Upper lobe of right lung (tissue), 1 donor: ENCODE measurements at regions not wholly inside any gene's neighbourhood (a gene's known extent, or its start where the extent isn't known, plus 50 kb on each side); places are given as distances from the start of the nearest gene placed in this dataset.

Experiments used
- ATAC-seq: fragments of 200-7000 bp; cut with Tn5 transposase; one replicate; pipeline ENCODE4 v1.9.1; 2020; ENCODE audit warnings: mild to moderate bottlenecking, moderate library complexity
- DNase-seq: peaks from one replicate; pipeline ENCODE4 v3.0.0-alpha.2; 2020
- H3K27ac ChIP-seq: fragments of 200-600 bp; one replicate; pipeline ENCODE4 v1.8.0; 2022
- H3K27me3 ChIP-seq: fragments of 200-600 bp; one replicate; pipeline ENCODE4 v1.8.0; 2022; ENCODE audit warnings: mild to moderate bottlenecking
- H3K36me3 ChIP-seq: fragments of 200-600 bp; one replicate; pipeline ENCODE4 v1.8.0; 2022
- H3K4me1 ChIP-seq: fragments of 200-600 bp; one replicate; pipeline ENCODE4 v1.8.0; 2022
- H3K4me3 ChIP-seq: fragments of 200-600 bp; one replicate; pipeline ENCODE4 v1.8.0; 2022; ENCODE audit warnings: mild to moderate bottlenecking
- H3K9me3 ChIP-seq: fragments of 200-600 bp; one replicate; pipeline ENCODE4 v1.8.0; 2022
- intact Hi-C: fragments of 100-400 bp; cut with DNase I; formaldehyde crosslinking; loops from one replicate; pipeline ENCODE4 v1.11.0; 2022
- TF ChIP-seq, protein P1 (sequence below): fragments of 200-600 bp; IDR thresholded peaks from one replicate; pipeline ENCODE4 v1.8.0; 2022; ENCODE audit warnings: antibody characterized with exemption
- donor health status: DM: no; HTN: yes; CAD: no; lungs with severe emphysema.

DNA sequence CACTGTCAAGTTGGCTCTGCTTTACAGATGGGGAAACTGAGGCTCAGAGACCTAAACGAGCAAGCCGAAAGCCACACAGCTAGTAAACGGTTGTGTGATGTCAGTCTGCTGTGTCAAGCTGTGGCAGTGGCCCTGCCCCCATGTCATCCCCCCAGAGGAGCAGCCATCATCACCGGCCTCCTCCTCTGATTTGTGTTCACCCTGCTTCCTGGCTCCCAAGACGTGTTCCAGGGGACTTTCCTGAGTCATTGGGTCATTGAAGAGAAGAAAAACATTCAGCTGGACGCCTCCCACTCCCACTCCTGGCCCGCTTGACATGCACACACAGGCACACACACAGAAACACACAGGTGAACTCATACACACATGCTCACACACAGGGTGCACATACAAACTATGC is 54.0 kb upstream of the CIBAR2 start:
- no peaks in the 10 kb centered on the region for H3K9me3 ChIP-seq
- TF ChIP-seq, protein P1, sequence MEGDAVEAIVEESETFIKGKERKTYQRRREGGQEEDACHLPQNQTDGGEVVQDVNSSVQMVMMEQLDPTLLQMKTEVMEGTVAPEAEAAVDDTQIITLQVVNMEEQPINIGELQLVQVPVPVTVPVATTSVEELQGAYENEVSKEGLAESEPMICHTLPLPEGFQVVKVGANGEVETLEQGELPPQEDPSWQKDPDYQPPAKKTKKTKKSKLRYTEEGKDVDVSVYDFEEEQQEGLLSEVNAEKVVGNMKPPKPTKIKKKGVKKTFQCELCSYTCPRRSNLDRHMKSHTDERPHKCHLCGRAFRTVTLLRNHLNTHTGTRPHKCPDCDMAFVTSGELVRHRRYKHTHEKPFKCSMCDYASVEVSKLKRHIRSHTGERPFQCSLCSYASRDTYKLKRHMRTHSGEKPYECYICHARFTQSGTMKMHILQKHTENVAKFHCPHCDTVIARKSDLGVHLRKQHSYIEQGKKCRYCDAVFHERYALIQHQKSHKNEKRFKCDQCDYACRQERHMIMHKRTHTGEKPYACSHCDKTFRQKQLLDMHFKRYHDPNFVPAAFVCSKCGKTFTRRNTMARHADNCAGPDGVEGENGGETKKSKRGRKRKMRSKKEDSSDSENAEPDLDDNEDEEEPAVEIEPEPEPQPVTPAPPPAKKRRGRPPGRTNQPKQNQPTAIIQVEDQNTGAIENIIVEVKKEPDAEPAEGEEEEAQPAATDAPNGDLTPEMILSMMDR = no peak
- ATAC-seq = no peak
- intact Hi-C loops = no loop called here
- no peak overlapping the region for H3K4me3 ChIP-seq
- H3K27ac ChIP-seq = no peak overlapping the region
- DNase-seq = no peak
- peaks cover 27% of the 10 kb centered on the region for H3K4me1 ChIP-seq
- H3K27me3 ChIP-seq = peaks cover 11% of the 10 kb centered on the region
- H3K36me3 ChIP-seq = no peaks in the 10 kb centered on the region

DNA sequence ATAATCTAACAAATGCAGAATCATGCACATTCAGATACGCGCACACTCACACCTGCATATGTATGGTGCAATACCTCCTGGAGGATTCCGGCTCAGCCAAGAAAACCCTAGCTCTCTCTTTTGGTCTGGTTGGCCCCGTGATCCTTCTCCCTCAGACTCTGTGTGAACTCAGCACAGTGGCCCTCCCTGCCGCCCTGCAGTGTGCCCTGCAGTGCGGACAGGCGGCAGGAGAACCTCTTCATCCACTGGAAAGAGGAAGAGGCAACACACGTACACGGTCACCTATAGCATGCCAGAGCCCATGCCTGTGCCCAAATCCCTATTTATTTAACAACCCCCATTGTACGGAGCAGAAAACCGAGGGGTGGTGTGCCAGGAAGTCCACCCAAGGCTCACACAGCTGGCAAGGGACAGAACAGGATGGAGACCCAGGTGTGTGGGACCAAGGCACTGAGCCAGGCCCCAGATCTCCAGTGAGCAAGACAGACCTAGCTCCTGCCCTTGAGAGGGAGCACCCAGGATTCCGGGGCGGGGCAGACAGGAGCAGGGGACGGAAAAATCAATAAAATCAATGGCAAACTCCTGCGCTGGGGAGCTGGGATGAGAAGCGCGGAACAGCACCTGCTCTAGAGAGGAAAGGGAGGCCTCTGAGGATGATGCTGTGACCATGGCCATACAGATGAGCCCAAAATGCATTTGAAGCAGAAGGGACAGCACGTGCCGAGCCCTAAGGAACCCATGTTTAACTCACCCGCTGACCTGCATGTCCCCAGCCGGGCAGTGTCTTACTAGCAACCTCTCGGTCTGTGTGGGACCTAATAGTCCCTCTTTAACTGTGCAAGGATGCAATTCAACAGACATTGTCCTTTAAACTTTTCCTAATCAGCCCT is 54.7 kb upstream of the CIBAR2 start:
- Histone ChIP-seq H3K9me3 (no peaks in the 10 kb centered on the region), H3K4me3 (no peak overlapping the region), H3K4me1 (peaks cover 27% of the 10 kb centered on the region), H3K36me3 (no peaks in the 10 kb centered on the region), H3K27me3 (peaks cover 11% of the 10 kb centered on the region), H3K27ac (no peak overlapping the region)
- TF ChIP-seq, protein P1 = no peak
- ATAC-seq = no peak
- intact Hi-C loops = no loop called here
- no peak for DNase-seq

DNA sequence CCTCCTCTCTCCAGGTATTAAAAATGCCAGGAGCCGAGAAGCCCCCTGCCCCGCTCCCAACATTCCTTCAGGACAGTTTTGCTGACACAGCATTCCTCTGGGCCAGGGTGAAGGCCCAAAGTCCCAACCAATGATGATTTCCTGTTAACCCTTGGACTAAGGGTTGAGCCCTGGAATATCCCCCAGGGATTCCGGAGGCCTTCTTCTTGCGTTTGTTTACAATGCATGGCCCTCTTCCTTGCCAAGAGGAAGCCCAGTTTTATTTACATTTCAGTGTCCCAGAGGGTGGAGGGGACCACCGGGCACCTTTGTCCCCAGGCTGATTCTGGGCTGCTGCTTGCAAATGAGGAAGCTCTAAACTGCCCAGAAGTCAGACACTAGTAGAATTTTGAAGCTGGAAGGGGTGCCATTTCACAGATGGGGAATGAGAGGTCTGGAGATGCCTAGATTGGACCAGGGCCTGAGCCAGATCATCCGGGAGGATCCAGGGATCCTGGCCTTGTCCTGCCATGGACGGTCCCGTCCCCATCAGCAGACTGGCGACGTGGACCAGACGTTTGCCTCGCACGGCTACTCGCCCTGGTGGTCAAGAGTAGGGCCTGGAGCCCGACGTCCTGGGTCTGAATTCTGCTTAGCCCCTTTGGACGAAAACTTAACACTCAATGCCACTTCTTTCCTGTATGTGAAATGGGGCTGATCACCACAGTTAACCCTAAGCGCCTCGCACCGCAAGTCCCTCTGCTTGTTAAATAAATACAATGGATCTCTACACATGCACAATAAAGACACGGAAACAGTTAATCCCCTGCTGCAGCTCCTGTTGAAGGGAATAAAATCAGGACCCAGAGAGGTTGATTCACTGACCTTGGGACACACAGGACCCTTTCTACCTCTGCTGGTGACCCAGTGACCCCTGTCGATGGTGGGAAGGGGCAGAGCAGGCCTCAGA is 55.6 kb upstream of the CIBAR2 start:
- ATAC-seq = no peak
- no peak overlapping the region for H3K27ac ChIP-seq
- intact Hi-C loops = no loop called here
- no peak for DNase-seq
- peak overlapping the region; percentile 33 for H3K4me3 ChIP-seq
- peaks cover 29% of the 10 kb centered on the region for H3K4me1 ChIP-seq
- no peaks in the 10 kb centered on the region for H3K36me3 ChIP-seq
- H3K9me3 ChIP-seq = no peaks in the 10 kb centered on the region
- TF ChIP-seq, protein P1 = no peak
- H3K27me3 ChIP-seq = peaks cover 11% of the 10 kb centered on the region

DNA sequence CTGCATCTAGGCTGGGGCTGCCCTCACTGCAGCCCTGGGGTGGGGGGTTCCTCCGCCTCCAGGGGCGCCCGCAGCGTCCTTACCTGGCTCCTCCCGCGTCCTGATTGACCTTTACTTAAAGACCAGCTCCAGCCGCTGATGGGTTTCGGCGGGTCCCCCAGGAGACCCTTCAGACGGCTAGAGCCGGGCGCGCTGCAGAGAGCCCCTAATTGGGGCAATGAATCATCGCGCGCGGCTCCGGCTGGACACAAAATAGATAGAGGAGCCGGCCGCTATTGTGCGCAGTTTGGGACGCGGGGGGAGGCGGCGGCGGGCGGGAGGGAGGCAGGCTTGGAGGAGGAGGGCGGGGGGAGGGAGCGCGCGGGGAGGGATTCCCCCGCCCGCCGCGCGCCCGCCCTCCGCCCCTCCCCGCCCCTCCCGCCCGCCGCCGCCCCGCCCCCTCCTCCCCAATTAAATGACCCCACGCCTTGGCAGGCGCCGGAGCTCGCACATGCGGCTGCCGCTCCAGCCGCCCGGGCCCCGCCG is 56.5 kb upstream of the CIBAR2 start:
- H3K36me3 ChIP-seq = no peaks in the 10 kb centered on the region
- DNase-seq = no peak
- no peak overlapping the region for H3K27ac ChIP-seq
- H3K27me3 ChIP-seq = peaks cover 11% of the 10 kb centered on the region
- intact Hi-C loops = no loop called here
- no peak for ATAC-seq
- peak overlapping the region; percentile 33 for H3K4me3 ChIP-seq
- H3K4me1 ChIP-seq = peaks cover 38% of the 10 kb centered on the region
- TF ChIP-seq, protein P1 = no peak
- no peaks in the 10 kb centered on the region for H3K9me3 ChIP-seq

DNA sequence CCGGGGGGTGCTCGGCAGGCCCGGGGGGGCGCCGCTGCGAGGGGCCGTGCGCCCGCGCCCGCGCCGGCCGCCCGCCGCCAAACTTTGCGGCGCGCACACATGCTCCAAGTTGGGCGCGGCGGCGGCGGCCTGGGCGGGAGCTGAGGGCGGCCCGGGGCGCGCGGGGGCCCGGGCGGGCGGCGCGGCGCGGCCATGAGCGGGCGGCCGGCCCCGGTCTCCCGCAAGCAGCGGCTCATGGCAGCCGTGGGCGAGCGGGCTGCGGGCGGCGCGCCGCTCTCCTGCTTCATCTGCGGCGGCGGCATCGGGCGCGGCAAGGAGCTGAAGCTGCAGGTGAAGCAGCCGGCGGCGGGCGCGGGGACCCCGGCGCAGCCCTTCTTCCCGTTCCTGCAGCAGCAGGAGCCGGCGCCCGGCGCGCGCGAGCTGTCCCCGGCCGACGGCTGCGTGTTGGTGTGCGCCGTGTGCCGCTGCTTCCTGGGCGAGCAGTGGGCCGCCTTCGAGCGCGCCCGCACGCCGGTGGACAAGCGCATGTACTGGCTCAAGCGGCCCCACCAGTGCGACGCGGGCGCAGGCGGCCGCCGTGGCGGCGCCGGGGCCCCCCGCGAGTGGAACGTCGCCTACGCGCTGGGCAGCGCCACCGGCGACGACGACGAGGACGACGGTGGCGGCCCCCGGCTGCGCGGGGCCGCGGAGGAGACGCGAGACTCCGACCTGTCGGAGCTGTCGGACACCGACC is 57.2 kb upstream of the CIBAR2 start:
- Histone ChIP-seq H3K36me3 (no peaks in the 10 kb centered on the region), H3K27me3 (peaks cover 11% of the 10 kb centered on the region), H3K4me1 (peaks cover 45% of the 10 kb centered on the region), H3K27ac (no peak overlapping the region), H3K9me3 (no peaks in the 10 kb centered on the region), H3K4me3 (peak overlapping the region; percentile 50)
- peak; percentile 4 for ATAC-seq
- TF ChIP-seq, protein P1 = no peak
- DNase-seq = no peak
- intact Hi-C loops = no loop called here
